H9 (cell line): ENCODE measurements at regions not wholly inside any gene's neighbourhood (a gene's known extent, or its start where the extent isn't known, plus 50 kb on each side); places are given as distances from the start of the nearest gene placed in this dataset.

Source experiments
- DNase-seq: peaks from one replicate; pipeline ENCODE4 v3.0.0-alpha.2; 2017
- H2AFZ ChIP-seq: one replicate; pipeline ENCODE4 v1.6.1; 2013; ENCODE audit warnings: mild to moderate bottlenecking, low read length, control low read depth, moderate library complexity
- H2AK5ac ChIP-seq: 2 replicates; pipeline ENCODE4 v1.6.1; 2013; ENCODE audit warnings: low read length, control low read depth, mixed read lengths; ENCODE audit not compliant: insufficient read length
- H2BK120ac ChIP-seq: one replicate; pipeline ENCODE4 v1.6.1; 2013; ENCODE audit warnings: low read depth, mild to moderate bottlenecking, low read length, control low read depth, inconsistent platforms; ENCODE audit not compliant: poor library complexity, severe bottlenecking
- H2BK12ac ChIP-seq: 2 replicates; pipeline ENCODE4 v1.6.1; 2013; ENCODE audit warnings: low read length, control low read depth, mixed read lengths, low read depth; ENCODE audit not compliant: insufficient read length
- H2BK15ac ChIP-seq: 2 replicates; pipeline ENCODE4 v1.6.1; 2013; ENCODE audit warnings: low read depth, low read length, control low read depth
- H2BK20ac ChIP-seq: one replicate; pipeline ENCODE4 v1.6.1; 2013; ENCODE audit warnings: low read depth, mild to moderate bottlenecking, low read length, control low read depth, inconsistent platforms; ENCODE audit not compliant: poor library complexity, severe bottlenecking
- H2BK5ac ChIP-seq: 2 replicates; pipeline ENCODE4 v1.6.1; 2013; ENCODE audit warnings: low read length, control low read depth, mixed read lengths; ENCODE audit not compliant: insufficient read length
- H3K14ac ChIP-seq: 2 replicates; pipeline ENCODE4 v1.6.1; 2013; ENCODE audit warnings: low read length, control low read depth; ENCODE audit not compliant: insufficient read depth
- H3K18ac ChIP-seq: 2 replicates; pipeline ENCODE4 v1.6.1; 2013; ENCODE audit warnings: low read depth, mild to moderate bottlenecking, mixed read lengths, low read length, control low read depth; ENCODE audit not compliant: insufficient read length
- H3K23ac ChIP-seq: 2 replicates; pipeline ENCODE4 v1.6.1; 2013; ENCODE audit warnings: low read length, control low read depth, mixed read lengths, low read depth; ENCODE audit not compliant: insufficient read length
- H3K23me2 ChIP-seq: 2 replicates; pipeline ENCODE4 v1.6.1; 2013; ENCODE audit warnings: low read depth, mild to moderate bottlenecking, mixed read lengths, low read length, control low read depth; ENCODE audit not compliant: insufficient read length, poor library complexity, severe bottlenecking
- H3K27ac ChIP-seq: 2 replicates; pipeline ENCODE4 v1.5.1; 2013; ENCODE audit warnings: low read length, control low read depth, mixed read lengths, low read depth; ENCODE audit not compliant: insufficient read length
- H3K27me3 ChIP-seq: 2 replicates; pipeline ENCODE4 v1.6.1; 2013; ENCODE audit warnings: low read length, control low read depth, inconsistent platforms; ENCODE audit not compliant: insufficient read depth
- H3K4ac ChIP-seq: 2 replicates; pipeline ENCODE4 v1.6.1; 2013; ENCODE audit warnings: low read depth, mild to moderate bottlenecking, control low read depth, inconsistent platforms, low read length, moderate library complexity
- H3K4me1 ChIP-seq: 2 replicates; pipeline ENCODE4 v1.6.1; 2013; ENCODE audit warnings: low read length, control low read depth, inconsistent platforms; ENCODE audit not compliant: insufficient read depth
- H3K4me2 ChIP-seq: 2 replicates; pipeline ENCODE4 v1.6.1; 2013; ENCODE audit warnings: low read length, control low read depth, mixed read lengths; ENCODE audit not compliant: insufficient read length, insufficient read depth
- H3K56ac ChIP-seq: 2 replicates; pipeline ENCODE4 v1.6.1; 2013; ENCODE audit warnings: low read depth, mild to moderate bottlenecking, mixed read lengths, low read length, control low read depth; ENCODE audit not compliant: insufficient read length
- H3K79me1 ChIP-seq: 2 replicates; pipeline ENCODE4 v1.6.1; 2013; ENCODE audit warnings: low read depth, mild to moderate bottlenecking, moderate library complexity, low read length, control low read depth, inconsistent platforms; ENCODE audit not compliant: insufficient read depth, poor library complexity, severe bottlenecking
- H3K79me2 ChIP-seq: 2 replicates; pipeline ENCODE4 v1.6.1; 2013; ENCODE audit warnings: low read length, control low read depth, inconsistent platforms; ENCODE audit not compliant: insufficient read depth
- H3K9ac ChIP-seq: 2 replicates; pipeline ENCODE4 v1.6.1; 2013; ENCODE audit warnings: low read length, control low read depth, mixed read lengths; ENCODE audit not compliant: insufficient read length; ENCODE audit errors: extremely low read depth
- H3K9me3 ChIP-seq: one replicate; pipeline ENCODE4 v1.6.1; 2013; ENCODE audit warnings: low read depth, low read length, inconsistent platforms; ENCODE audit not compliant: control insufficient read depth
- H3T11ph ChIP-seq: one replicate; pipeline ENCODE4 v1.6.1; 2013; ENCODE audit warnings: mild to moderate bottlenecking, low read length, control low read depth, inconsistent platforms
- H4K20me1 ChIP-seq: one replicate; pipeline ENCODE4 v1.6.1; 2013; ENCODE audit not compliant: control insufficient read depth, insufficient read length, insufficient read depth
- H4K5ac ChIP-seq: 2 replicates; pipeline ENCODE4 v1.6.1; 2013; ENCODE audit warnings: low read depth, mild to moderate bottlenecking, mixed read lengths, low read length, control low read depth; ENCODE audit not compliant: insufficient read length
- H4K8ac ChIP-seq: replicated peaks from 2 replicates; pipeline ENCODE4 v1.6.1; 2013; ENCODE audit warnings: low read length, control low read depth, mixed read lengths, low read depth; ENCODE audit not compliant: insufficient read length
- H4K91ac ChIP-seq: 2 replicates; pipeline ENCODE4 v1.6.1; 2013; ENCODE audit warnings: low read depth, mild to moderate bottlenecking, moderate library complexity, mixed read lengths, low read length, control low read depth; ENCODE audit not compliant: insufficient read length
- H3K27ac Mint-ChIP-seq, 3 experiments: 2 replicates in 2 of 3; 3 replicates in 1 of 3; pipeline ENCODE4 v1.8.0; 2020 to 2021; ENCODE audit warnings: mixed read lengths in 3 of 3, mild to moderate bottlenecking in 1 of 3, moderate library complexity in 1 of 3
- H3K27me3 Mint-ChIP-seq: 2 replicates; pipeline ENCODE4 v1.8.0; 2021; ENCODE audit warnings: low read depth, mild to moderate bottlenecking, moderate library complexity, mixed read lengths
- H3K36me3 Mint-ChIP-seq, 3 experiments: 2 replicates in 2 of 3; 3 replicates in 1 of 3; pipeline ENCODE4 v1.8.0; 2020 to 2021; ENCODE audit warnings: low read depth in 3 of 3, mixed read lengths in 3 of 3; ENCODE audit not compliant: insufficient read depth in 1 of 3
- H3K4me1 Mint-ChIP-seq, 2 experiments: 2 replicates each; pipeline ENCODE4 v1.8.0; 2020; ENCODE audit warnings: mixed read lengths in 2 of 2
- H3K4me3 Mint-ChIP-seq, 2 experiments: 2 replicates in 1 of 2; 3 replicates in 1 of 2; pipeline ENCODE4 v1.8.0; 2020 to 2021; ENCODE audit warnings: mild to moderate bottlenecking in 2 of 2, mixed read lengths in 2 of 2, moderate library complexity in 1 of 2
- H3K9me3 Mint-ChIP-seq, 2 experiments: 2 replicates in 1 of 2; 3 replicates in 1 of 2; pipeline ENCODE4 v1.8.0; 2020; ENCODE audit warnings: mild to moderate bottlenecking in 2 of 2, mixed read lengths in 2 of 2, moderate library complexity in 1 of 2
- CTCF ChIP-seq: fragments of 200-600 bp; sonication (generic); conservative IDR thresholded peaks from 3 replicates; pipeline ENCODE4 v1.8.0; 2021; ENCODE audit warnings: antibody characterized with exemption, mild to moderate bottlenecking

GRCh38 chr1:98502937-98503336 lies 158.6 kb upstream of the SNX7 start:
- Histone ChIP-seq H3K23me2 (no peaks in the 10 kb centered on the region), H4K20me1 (no peaks in the 10 kb centered on the region), H3K79me2 (no peaks in the 10 kb centered on the region), H4K91ac (no peak overlapping the region), H3K18ac (no peak overlapping the region), H3K23ac (no peak overlapping the region), H3K4me1 (peaks cover 2% of the 10 kb centered on the region; the same call in 1 of the 2 replicates), H2AFZ (no peak overlapping the region), H2BK15ac (no peak overlapping the region), H2BK5ac (no peak overlapping the region), H2AK5ac (no peak overlapping the region), H4K8ac (no peak overlapping the region), H3K9me3 (no peaks in the 10 kb centered on the region), H3K56ac (no peak overlapping the region), H3K4ac (no peak overlapping the region), H4K5ac (no peak overlapping the region), H3K9ac (no peak overlapping the region), H2BK12ac (no peak overlapping the region), H3K4me2 (no peak overlapping the region), H3K27ac (no peak overlapping the region), H3K79me1 (no peaks in the 10 kb centered on the region), H3K14ac (no peak overlapping the region), H3K27me3 (no peaks in the 10 kb centered on the region), H3T11ph (no peak overlapping the region), H2BK120ac (no peak overlapping the region), H2BK20ac (no peak overlapping the region)
- Mint-ChIP-seq H3K27ac (peak overlapping the region in 2 of 3 experiments; percentile 50 to 63; a peak in 2 of 7 replicates), H3K4me3 (no peak overlapping the region), H3K27me3 (no peaks in the 10 kb centered on the region; the same call in 1 of the 2 replicates), H3K4me1 (peaks cover 39 to 54% of the 10 kb centered on the region in 2 experiments), H3K36me3 (peaks cover 22 to 45% (median 31%) of the 10 kb centered on the region in 3 experiments), H3K9me3 (peaks cover 29 to 30% of the 10 kb centered on the region in 2 experiments)
- no peak for TF ChIP-seq CTCF
- DNase-seq = no peak
